Esophagus muscularis mucosa (tissue), 3 donors: ENCODE measurements at regions not wholly inside any gene's neighbourhood (a gene's known extent, or its start where the extent isn't known, plus 50 kb on each side); places are given as distances from the start of the nearest gene placed in this dataset.

Experiments used
- CTCF ChIP-seq, 3 experiments: fragments of 200-600 bp in 2 of 3; fragments of 450-650 bp in 1 of 3; sonication (generic) in 2 of 3; IDR thresholded peaks; one replicate each; pipeline ENCODE4 v1.5.1; 2017 to 2019; ENCODE audit warnings: antibody characterized with exemption in 3 of 3, mild to moderate bottlenecking in 2 of 3, moderate library complexity in 1 of 3
- POLR2AphosphoS5 ChIP-seq, 2 donors: sonication (generic); formaldehyde crosslinking; IDR thresholded peaks; one replicate each; pipeline ENCODE4 v1.6.1; 2017; ENCODE audit warnings: antibody characterized with exemption in 2 of 2

GRCh38 chr19:27815985-27816384 is 1397.0 kb downstream of the UQCRFS1 start:
- no peak for TF ChIP-seq CTCF (IDR thresholded peaks at IDR 0.05)
- TF ChIP-seq POLR2AphosphoS5 (IDR thresholded peaks at IDR 0.05) = no peak
